ENCODE measurements at regions not wholly inside any gene's neighbourhood (a gene's known extent, or its start where the extent isn't known, plus 50 kb on each side); places are given as distances from the start of the nearest gene placed in this dataset.
"Not testable (repeated sequence)": the region's sequence is repeated elsewhere in the genome, so short reads cannot be mapped to it uniquely, and the experiment has no call there.

- Mint-ChIP-seq H3K36me3 (ENCODE audit: low read depth) (no peaks in the 10 kb centered on the region; the same call in 1 of the 2 replicates), H3K27ac (no peak overlapping the region), H3K4me1 (ENCODE audit: low read depth) (no peaks in the 10 kb centered on the region), H3K27me3 (ENCODE audit: insufficient read depth) (no peaks in the 10 kb centered on the region), H3K9me3 (peaks cover 46% of the 10 kb centered on the region), H3K4me3 (no peak overlapping the region)
- no peak for TF ChIP-seq CTCF (IDR thresholded peaks at IDR 0.05)
- DNase-seq = no peak
Measured at GRCh38 chr5:42148813-42149212, 223.7 kb downstream of the FBXO4 start.

- Mint-ChIP-seq H3K4me3 (no peak overlapping the region), H3K9me3 (peaks cover 26% of the 10 kb centered on the region), H3K4me1 (ENCODE audit: low read depth) (no peaks in the 10 kb centered on the region), H3K27ac (no peak overlapping the region), H3K36me3 (ENCODE audit: low read depth) (no peaks in the 10 kb centered on the region), H3K27me3 (ENCODE audit: insufficient read depth) (peaks cover 1% of the 10 kb centered on the region)
- no peak for TF ChIP-seq CTCF (IDR thresholded peaks at IDR 0.05)
- no peak for DNase-seq
Measured at GRCh38 chr5:42157215-42157614, 232.1 kb downstream of the FBXO4 start.

GRCh38 chr5:42163083-42163482 is 238.0 kb downstream of the FBXO4 start:
- Mint-ChIP-seq H3K9me3 (peaks cover 7% of the 10 kb centered on the region), H3K36me3 (ENCODE audit: low read depth) (no peaks in the 10 kb centered on the region), H3K27ac (no peak overlapping the region), H3K4me3 (no peak overlapping the region), H3K4me1 (ENCODE audit: low read depth) (no peaks in the 10 kb centered on the region), H3K27me3 (ENCODE audit: insufficient read depth) (peaks cover 1% of the 10 kb centered on the region; the same call in 1 of the 2 replicates)
- no peak for DNase-seq
- no peak for TF ChIP-seq CTCF (IDR thresholded peaks at IDR 0.05)

- no peak overlapping the region for H3K27ac Mint-ChIP-seq
- no peaks in the 10 kb centered on the region for H3K36me3 Mint-ChIP-seq (ENCODE audit: low read depth)
- TF ChIP-seq CTCF (IDR thresholded peaks at IDR 0.05) = no peak
- no peak overlapping the region for H3K4me3 Mint-ChIP-seq
- H3K4me1 Mint-ChIP-seq (ENCODE audit: low read depth) = no peaks in the 10 kb centered on the region
- no peak for DNase-seq
- no peaks in the 10 kb centered on the region for H3K27me3 Mint-ChIP-seq (ENCODE audit: insufficient read depth)
- H3K9me3 Mint-ChIP-seq = peaks cover 14% of the 10 kb centered on the region
Measured at GRCh38 chr5:42168091-42168670, 243.1 kb downstream of the FBXO4 start.

GRCh38 chr5:42176118-42176517 is 247.1 kb upstream of the GHR start:
- not testable (repeated sequence) for DNase-seq; H3K36me3 Mint-ChIP-seq (ENCODE audit: low read depth)

GRCh38 chr5:42179843-42180242 is 243.4 kb upstream of the GHR start:
- not testable (repeated sequence) for H3K4me1 Mint-ChIP-seq (ENCODE audit: low read depth); H3K27ac Mint-ChIP-seq; H3K27me3 Mint-ChIP-seq (ENCODE audit: insufficient read depth); H3K36me3 Mint-ChIP-seq (ENCODE audit: low read depth); H3K4me3 Mint-ChIP-seq; DNase-seq
- peaks cover 28% of the 10 kb centered on the region for H3K9me3 Mint-ChIP-seq

More at GRCh38 chr5:42176118-42176517, 247.1 kb upstream of the GHR start:
- not testable (repeated sequence) for H3K27ac Mint-ChIP-seq; H3K4me1 Mint-ChIP-seq (ENCODE audit: low read depth); H3K27me3 Mint-ChIP-seq (ENCODE audit: insufficient read depth); H3K4me3 Mint-ChIP-seq
- peaks cover 38% of the 10 kb centered on the region for H3K9me3 Mint-ChIP-seq

- no peak for TF ChIP-seq CTCF (IDR thresholded peaks at IDR 0.05)
- Mint-ChIP-seq H3K9me3 (peaks cover 25% of the 10 kb centered on the region), H3K36me3 (ENCODE audit: low read depth) (no peaks in the 10 kb centered on the region; the same call in 1 of the 2 replicates), H3K27me3 (ENCODE audit: insufficient read depth) (no peaks in the 10 kb centered on the region), H3K4me1 (ENCODE audit: low read depth) (no peaks in the 10 kb centered on the region), H3K4me3 (no peak overlapping the region), H3K27ac (no peak overlapping the region)
- DNase-seq = no peak
Measured at GRCh38 chr5:42216904-42217303, 206.3 kb upstream of the GHR start.
